ENCODE measurements at regions not wholly inside any gene's neighbourhood (a gene's known extent, or its start where the extent isn't known, plus 50 kb on each side); places are given as distances from the start of the nearest gene placed in this dataset.

DNA sequence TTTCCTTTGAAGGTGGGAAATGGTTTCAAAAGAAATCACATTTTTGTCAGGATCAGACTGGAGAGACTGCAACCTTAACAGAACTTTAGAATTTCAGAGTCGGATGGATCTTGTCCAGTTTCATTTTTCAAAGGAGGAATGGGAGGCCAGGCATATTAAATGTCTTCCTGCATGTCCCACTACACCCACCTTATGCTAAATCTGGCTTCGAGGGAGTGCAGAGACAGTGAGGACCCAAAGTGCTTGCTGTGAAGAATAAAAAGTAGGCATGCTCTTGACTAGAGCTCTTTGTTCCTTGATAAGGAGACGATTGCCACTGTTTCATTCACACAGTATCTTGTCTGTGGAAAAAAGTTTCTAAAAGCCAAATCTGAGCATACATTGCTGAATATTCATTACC lies 197.6 kb downstream of the SLC4A3 start:
- Histone ChIP-seq H3K4me3 (ENCODE audit: low read length) (no peak overlapping the region), H3K9me3 (ENCODE audit: low read length) (no peaks in the 10 kb centered on the region), H3F3A (ENCODE audit: low read length, unreplicated experiment) (no peaks in the 10 kb centered on the region), H3K4me2 (ENCODE audit: low read length) (no peak overlapping the region), H3K4me1 (ENCODE audit: insufficient read depth, low read length) (no peaks in the 10 kb centered on the region), H3K27ac (ENCODE audit: low read length) (no peak overlapping the region), H2AFZ (ENCODE audit: low read length) (no peak overlapping the region), H3K9ac (ENCODE audit: low read length) (no peak overlapping the region), H3K79me2 (ENCODE audit: low read length) (no peaks in the 10 kb centered on the region), H3K36me3 (ENCODE audit: low read depth, low read length) (no peaks in the 10 kb centered on the region), H3K27me3 (ENCODE audit: low read length) (no peaks in the 10 kb centered on the region), H4K20me1 (ENCODE audit: low read length) (no peaks in the 10 kb centered on the region), H3K9me2 (replicated peaks; ENCODE audit: low read length) (no peaks in the 10 kb centered on the region)
- ChIA-PET CTCF (no interaction called here), POLR2A (ENCODE audit: unreplicated experiment) (no interaction called here)
- DNase-seq (no peak), ATAC-seq (no peak)
- TF ChIP-seq EZH2 (IDR thresholded peaks at IDR 0.05; ENCODE audit: low read length, unreplicated experiment): no peak
- TF ChIP-seq, protein P1, sequence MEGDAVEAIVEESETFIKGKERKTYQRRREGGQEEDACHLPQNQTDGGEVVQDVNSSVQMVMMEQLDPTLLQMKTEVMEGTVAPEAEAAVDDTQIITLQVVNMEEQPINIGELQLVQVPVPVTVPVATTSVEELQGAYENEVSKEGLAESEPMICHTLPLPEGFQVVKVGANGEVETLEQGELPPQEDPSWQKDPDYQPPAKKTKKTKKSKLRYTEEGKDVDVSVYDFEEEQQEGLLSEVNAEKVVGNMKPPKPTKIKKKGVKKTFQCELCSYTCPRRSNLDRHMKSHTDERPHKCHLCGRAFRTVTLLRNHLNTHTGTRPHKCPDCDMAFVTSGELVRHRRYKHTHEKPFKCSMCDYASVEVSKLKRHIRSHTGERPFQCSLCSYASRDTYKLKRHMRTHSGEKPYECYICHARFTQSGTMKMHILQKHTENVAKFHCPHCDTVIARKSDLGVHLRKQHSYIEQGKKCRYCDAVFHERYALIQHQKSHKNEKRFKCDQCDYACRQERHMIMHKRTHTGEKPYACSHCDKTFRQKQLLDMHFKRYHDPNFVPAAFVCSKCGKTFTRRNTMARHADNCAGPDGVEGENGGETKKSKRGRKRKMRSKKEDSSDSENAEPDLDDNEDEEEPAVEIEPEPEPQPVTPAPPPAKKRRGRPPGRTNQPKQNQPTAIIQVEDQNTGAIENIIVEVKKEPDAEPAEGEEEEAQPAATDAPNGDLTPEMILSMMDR (conservative IDR thresholded peaks at IDR 0.05; ENCODE audit: low read depth, low read length): no peak
- no peak for TF ChIP-seq EZH2phosphoT487 (IDR thresholded peaks at IDR 0.05; ENCODE audit: borderline replicate concordance, low read length)
- no TSS peak for BruUV-seq (replicated peaks)
- intact Hi-C loops (cut with micrococcal nuclease): no loop called here

DNA sequence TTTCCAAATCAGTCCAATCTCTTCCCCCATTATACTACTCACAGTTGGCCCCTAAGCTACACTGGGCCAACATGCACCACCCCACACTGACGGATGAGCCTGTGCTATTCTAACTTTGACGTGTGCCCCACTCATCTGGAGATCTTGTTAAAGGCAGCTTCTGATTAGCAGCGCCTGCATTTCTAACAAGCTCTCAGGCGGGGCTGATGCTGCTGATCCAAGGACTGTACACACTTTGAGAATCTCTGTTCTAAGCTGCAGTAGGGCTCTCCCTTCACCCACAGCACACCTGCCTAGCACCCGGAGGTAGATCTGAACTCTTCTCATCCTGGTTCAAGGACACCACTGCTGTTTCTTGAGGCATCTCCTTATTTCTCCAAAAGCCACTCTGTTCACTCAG lies 200.7 kb downstream of the SLC4A3 start:
- TF ChIP-seq, protein P1 (conservative IDR thresholded peaks at IDR 0.05; ENCODE audit: low read depth, low read length): no peak
- TF ChIP-seq EZH2 (IDR thresholded peaks at IDR 0.05; ENCODE audit: low read length, unreplicated experiment) (no peak), EZH2phosphoT487 (IDR thresholded peaks at IDR 0.05; ENCODE audit: borderline replicate concordance, low read length) (no peak)
- Histone ChIP-seq H3K27ac (ENCODE audit: low read length) (no peak overlapping the region), H3K9me2 (replicated peaks; ENCODE audit: low read length) (no peaks in the 10 kb centered on the region), H3K79me2 (ENCODE audit: low read length) (no peaks in the 10 kb centered on the region), H2AFZ (ENCODE audit: low read length) (no peak overlapping the region), H3K4me2 (ENCODE audit: low read length) (no peak overlapping the region), H3K4me1 (ENCODE audit: insufficient read depth, low read length) (no peaks in the 10 kb centered on the region), H4K20me1 (ENCODE audit: low read length) (no peaks in the 10 kb centered on the region), H3K36me3 (ENCODE audit: low read depth, low read length) (no peaks in the 10 kb centered on the region), H3K27me3 (ENCODE audit: low read length) (no peaks in the 10 kb centered on the region), H3F3A (ENCODE audit: low read length, unreplicated experiment) (no peaks in the 10 kb centered on the region), H3K9me3 (ENCODE audit: low read length) (no peaks in the 10 kb centered on the region), H3K9ac (ENCODE audit: low read length) (no peak overlapping the region), H3K4me3 (ENCODE audit: low read length) (no peak overlapping the region)
- ChIA-PET POLR2A (ENCODE audit: unreplicated experiment) (no interaction called here), CTCF (no interaction called here)
- intact Hi-C loops (cut with micrococcal nuclease): no loop called here
- no TSS peak for BruUV-seq (replicated peaks)
- DNase-seq: no peak
- no peak for ATAC-seq

DNA sequence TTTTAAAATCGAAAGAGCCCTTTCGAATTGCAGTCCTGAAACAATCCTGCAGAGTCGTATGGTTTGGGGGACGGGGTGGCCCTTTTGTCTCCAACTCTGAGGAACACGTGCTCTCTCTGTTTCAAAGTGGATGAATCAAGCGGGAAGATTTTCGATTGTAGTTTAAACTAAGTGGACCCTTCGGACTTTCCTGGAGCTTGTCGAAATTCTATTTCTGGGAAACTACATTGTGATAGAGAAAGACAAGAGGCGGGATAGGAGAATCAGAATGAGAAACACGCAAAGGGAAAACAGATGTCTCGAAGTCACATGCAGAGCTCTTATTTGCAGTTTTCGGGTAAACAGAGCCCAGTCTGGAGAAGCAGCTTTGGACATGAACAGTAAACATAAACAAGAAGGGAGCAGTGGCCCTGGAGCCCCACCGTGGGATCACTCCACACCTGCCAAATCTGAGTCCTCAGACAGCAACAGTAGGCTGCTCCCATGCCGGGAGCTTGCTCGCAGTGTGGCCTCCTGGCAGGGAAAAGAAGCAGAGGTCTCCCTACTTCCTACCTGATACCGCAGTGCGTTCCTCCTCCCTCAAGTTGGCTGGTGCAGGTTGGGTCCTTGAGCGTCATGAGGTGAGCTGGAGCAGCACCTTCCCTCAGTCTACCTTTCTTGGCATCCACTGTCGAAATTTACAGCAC lies 202.4 kb downstream of the SLC4A3 start:
- intact Hi-C loops (cut with micrococcal nuclease): no loop called here
- Histone ChIP-seq H3K4me1 (ENCODE audit: insufficient read depth, low read length) (no peaks in the 10 kb centered on the region), H3K4me2 (ENCODE audit: low read length) (no peak overlapping the region), H3K27ac (ENCODE audit: low read length) (no peak overlapping the region), H3K9me3 (ENCODE audit: low read length) (no peaks in the 10 kb centered on the region), H4K20me1 (ENCODE audit: low read length) (no peaks in the 10 kb centered on the region), H3K27me3 (ENCODE audit: low read length) (no peaks in the 10 kb centered on the region), H3K79me2 (ENCODE audit: low read length) (no peaks in the 10 kb centered on the region), H3K36me3 (ENCODE audit: low read depth, low read length) (no peaks in the 10 kb centered on the region), H2AFZ (ENCODE audit: low read length) (no peak overlapping the region), H3K4me3 (ENCODE audit: low read length) (no peak overlapping the region), H3F3A (ENCODE audit: low read length, unreplicated experiment) (no peaks in the 10 kb centered on the region), H3K9me2 (replicated peaks; ENCODE audit: low read length) (no peaks in the 10 kb centered on the region), H3K9ac (ENCODE audit: low read length) (no peak overlapping the region)
- CTCF ChIA-PET: no interaction called here
- no peak for DNase-seq
- TF ChIP-seq EZH2phosphoT487 (IDR thresholded peaks at IDR 0.05; ENCODE audit: borderline replicate concordance, low read length) (no peak), EZH2 (IDR thresholded peaks at IDR 0.05; ENCODE audit: low read length, unreplicated experiment) (no peak)
- TF ChIP-seq, protein P1 (conservative IDR thresholded peaks at IDR 0.05; ENCODE audit: low read depth, low read length): no peak
- no TSS peak for BruUV-seq (replicated peaks)
- ATAC-seq: no peak
- POLR2A ChIA-PET (ENCODE audit: unreplicated experiment): no interaction called here
